ENCODE measurements at regions not wholly inside any gene's neighbourhood (a gene's known extent, or its start where the extent isn't known, plus 50 kb on each side); places are given as distances from the start of the nearest gene placed in this dataset.

DNA sequence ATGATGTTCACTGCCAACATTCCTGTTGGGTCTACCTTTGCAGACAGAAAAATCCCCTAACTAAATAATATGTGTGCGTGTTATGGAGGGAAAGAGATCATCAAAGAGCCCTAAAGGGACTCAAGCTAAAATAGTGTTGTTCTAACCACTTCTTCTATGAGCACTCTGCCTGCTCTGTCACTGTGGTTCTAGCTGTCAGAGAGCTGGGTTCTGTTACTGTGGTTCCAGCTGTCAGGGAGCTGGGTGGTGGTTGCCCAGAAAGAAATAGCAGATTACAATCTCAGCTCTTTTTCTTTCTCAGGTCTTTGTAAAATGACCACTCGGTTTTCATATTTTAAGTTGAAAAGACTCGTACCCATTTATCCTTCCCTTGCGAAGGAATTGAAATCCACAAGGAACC lies 176.3 kb downstream of the HS3ST3A1 start:
- no peak overlapping the region for H3K4me3 ChIP-seq (ENCODE audit: low read length)
- TF ChIP-seq CTCF (IDR thresholded peaks at IDR 0.05; ENCODE audit: insufficient read depth, low read depth, low read length, missing control alignments) = no peak
- no peak for DNase-seq (ENCODE audit: low read depth)

GRCh38 chr17:13421581-13422130 lies 180.1 kb downstream of the HS3ST3A1 start:
- H3K4me3 ChIP-seq (ENCODE audit: low read length) = no peak overlapping the region
- DNase-seq (ENCODE audit: low read depth) = peak; percentile 5
- TF ChIP-seq CTCF (IDR thresholded peaks at IDR 0.05; ENCODE audit: insufficient read depth, low read depth, low read length, missing control alignments) = no peak

GRCh38 chr17:13420878-13421277 lies 180.9 kb downstream of the HS3ST3A1 start:
- DNase-seq (ENCODE audit: low read depth) = peak; percentile 73
- no peak for TF ChIP-seq CTCF (IDR thresholded peaks at IDR 0.05; ENCODE audit: insufficient read depth, low read depth, low read length, missing control alignments)
- H3K4me3 ChIP-seq (ENCODE audit: low read length) = no peak overlapping the region

GRCh38 chr17:13420418-13420826 lies 181.3 kb downstream of the HS3ST3A1 start:
- no peak for DNase-seq (ENCODE audit: low read depth)
- H3K4me3 ChIP-seq (ENCODE audit: low read length) = no peak overlapping the region
- TF ChIP-seq CTCF (IDR thresholded peaks at IDR 0.05; ENCODE audit: insufficient read depth, low read depth, low read length, missing control alignments) = no peak

DNA sequence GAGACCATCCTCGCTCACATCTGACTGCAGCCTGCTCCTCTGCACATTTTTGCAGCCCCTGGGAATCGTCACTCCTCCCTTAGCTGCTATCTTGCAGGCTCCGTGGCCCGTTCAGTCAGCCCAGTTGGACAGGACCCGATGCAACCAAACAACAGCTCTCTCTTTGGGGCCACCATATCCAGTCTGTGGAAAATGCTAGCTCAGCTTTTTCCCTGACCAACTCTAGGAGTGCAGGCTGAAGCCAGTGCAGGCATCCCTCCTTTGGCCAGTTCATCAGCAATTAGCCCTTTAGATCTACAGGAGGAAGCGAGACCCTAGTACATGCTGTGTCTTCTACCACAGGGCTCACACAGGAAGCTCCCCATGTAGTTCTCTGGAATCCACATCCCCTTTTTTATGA lies 182.1 kb downstream of the HS3ST3A1 start:
- DNase-seq (ENCODE audit: low read depth) = no peak
- no peak overlapping the region for H3K4me3 ChIP-seq (ENCODE audit: low read length)
- TF ChIP-seq CTCF (IDR thresholded peaks at IDR 0.05; ENCODE audit: insufficient read depth, low read depth, low read length, missing control alignments) = no peak

GRCh38 chr17:13418891-13419290 lies 182.8 kb downstream of the HS3ST3A1 start:
- H3K4me3 ChIP-seq (ENCODE audit: low read length) = no peak overlapping the region
- peak; percentile 18 for DNase-seq (ENCODE audit: low read depth)
- TF ChIP-seq CTCF (IDR thresholded peaks at IDR 0.05; ENCODE audit: insufficient read depth, low read depth, low read length, missing control alignments) = no peak

DNA sequence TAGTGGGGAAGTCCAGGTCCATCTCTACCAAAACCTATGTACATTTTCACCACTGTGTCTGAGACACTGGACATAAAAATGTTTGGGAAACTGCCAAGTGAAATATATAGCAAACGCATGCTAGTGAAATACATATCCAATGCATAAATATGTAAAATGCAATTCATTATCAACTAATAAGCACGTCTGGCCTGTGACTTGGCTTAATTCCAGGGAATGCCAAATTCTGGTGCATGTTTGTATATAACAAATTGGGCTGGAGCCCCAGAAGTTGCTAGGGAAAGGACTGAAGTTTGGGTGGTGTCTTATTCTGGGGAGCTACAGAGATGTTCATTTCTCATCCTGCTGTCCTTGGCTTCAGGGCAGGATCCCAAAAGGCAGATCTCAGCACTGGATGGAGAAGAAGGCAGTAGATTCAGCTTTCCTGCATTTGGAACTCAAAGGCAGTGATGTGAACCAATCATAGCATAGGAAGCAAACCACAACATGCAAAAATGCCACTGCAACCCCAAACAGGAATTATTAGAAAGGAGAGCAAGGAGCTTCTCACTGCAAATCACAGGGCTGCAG lies 184.3 kb downstream of the HS3ST3A1 start:
- no peak for DNase-seq (ENCODE audit: low read depth)
- no peak overlapping the region for H3K4me3 ChIP-seq (ENCODE audit: low read length)
- TF ChIP-seq CTCF (IDR thresholded peaks at IDR 0.05; ENCODE audit: insufficient read depth, low read depth, low read length, missing control alignments) = no peak
